ENCODE measurements at regions not wholly inside any gene's neighbourhood (a gene's known extent, or its start where the extent isn't known, plus 50 kb on each side); places are given as distances from the start of the nearest gene placed in this dataset.
A peak's percentile ranks its signal among the peaks of the same experiment; 100 is the strongest.

DNA sequence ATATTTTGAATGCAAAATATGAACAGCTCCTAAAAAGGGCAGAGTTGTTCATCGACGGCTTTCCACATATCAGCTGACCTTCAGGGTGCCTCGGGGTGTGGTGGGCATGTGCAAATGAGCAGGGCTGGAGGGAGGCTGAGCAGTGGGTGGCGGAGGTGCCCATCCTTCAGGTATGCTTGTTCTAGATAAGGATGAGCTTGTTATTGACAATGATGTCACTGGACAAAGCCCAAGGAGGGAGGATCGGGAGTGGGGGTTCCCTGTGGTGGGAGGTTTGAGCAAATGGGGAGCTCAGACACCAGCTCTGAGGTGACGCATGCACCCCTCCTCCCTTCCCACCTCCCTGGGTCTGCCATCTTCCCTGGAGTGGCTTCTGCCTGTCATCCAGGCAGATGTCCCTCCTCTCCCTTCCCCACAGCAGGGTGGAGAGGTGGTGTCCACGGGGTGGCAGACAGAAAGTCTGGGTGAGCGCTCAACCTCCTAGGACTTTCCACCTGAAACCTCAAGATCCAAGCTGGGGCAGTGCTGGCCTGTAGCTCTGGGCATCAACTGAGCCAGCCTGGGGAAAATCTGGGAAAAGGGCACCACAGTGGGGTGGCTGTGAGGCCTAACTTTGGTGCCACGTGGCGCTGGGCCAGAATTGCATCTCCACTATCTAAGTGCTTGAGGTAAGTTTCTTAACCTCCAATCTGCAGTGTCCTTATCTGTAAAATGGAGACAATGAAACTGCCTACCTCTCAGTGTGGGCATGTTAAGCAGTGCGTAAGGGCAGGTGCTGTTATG is 106.3 kb upstream of the THY1 start:
- intact Hi-C loops (cut with micrococcal nuclease): no loop called here
- Mint-ChIP-seq H3K4me1 (peaks cover 16% of the 10 kb centered on the region), H3K9me3 (no peaks in the 10 kb centered on the region), H3K4me3 (no peak overlapping the region), H3K36me3 (ENCODE audit: low read depth) (no peaks in the 10 kb centered on the region), H3K27ac (no peak overlapping the region), H3K27me3 (peaks cover 9% of the 10 kb centered on the region)
- POLR2A ChIA-PET: no interaction called here
- no peak for ATAC-seq (ENCODE audit: low read depth)
- CTCF ChIA-PET: interaction anchor here (0.9 kb wide), 1 partner anchor 19 kb away, joined by 3 read pairs; no protein-coding TSS in a partner anchor
- no peak for DNase-seq
- TF ChIP-seq, protein P1, sequence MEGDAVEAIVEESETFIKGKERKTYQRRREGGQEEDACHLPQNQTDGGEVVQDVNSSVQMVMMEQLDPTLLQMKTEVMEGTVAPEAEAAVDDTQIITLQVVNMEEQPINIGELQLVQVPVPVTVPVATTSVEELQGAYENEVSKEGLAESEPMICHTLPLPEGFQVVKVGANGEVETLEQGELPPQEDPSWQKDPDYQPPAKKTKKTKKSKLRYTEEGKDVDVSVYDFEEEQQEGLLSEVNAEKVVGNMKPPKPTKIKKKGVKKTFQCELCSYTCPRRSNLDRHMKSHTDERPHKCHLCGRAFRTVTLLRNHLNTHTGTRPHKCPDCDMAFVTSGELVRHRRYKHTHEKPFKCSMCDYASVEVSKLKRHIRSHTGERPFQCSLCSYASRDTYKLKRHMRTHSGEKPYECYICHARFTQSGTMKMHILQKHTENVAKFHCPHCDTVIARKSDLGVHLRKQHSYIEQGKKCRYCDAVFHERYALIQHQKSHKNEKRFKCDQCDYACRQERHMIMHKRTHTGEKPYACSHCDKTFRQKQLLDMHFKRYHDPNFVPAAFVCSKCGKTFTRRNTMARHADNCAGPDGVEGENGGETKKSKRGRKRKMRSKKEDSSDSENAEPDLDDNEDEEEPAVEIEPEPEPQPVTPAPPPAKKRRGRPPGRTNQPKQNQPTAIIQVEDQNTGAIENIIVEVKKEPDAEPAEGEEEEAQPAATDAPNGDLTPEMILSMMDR (IDR thresholded peaks at IDR 0.05): no peak

DNA sequence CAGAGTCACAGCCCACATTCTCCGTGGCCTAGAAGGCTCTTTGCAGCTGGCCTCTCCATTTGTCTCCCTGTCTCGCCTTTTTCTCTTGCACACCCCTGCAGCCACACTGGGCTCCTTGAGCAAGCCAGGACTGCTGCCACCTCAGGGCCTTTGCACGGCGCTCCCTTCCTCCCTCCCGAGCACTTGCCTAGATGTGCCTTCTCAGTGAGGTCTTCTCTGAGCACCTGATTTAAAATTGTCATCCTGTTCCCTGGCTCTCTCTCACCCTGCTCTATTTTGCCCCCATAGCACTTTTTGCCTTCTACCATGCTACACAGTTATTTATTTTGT is 102.9 kb upstream of the THY1 start:
- Mint-ChIP-seq H3K9me3 (no peaks in the 10 kb centered on the region), H3K4me3 (no peak overlapping the region), H3K36me3 (ENCODE audit: low read depth) (no peaks in the 10 kb centered on the region), H3K27ac (no peak overlapping the region), H3K4me1 (peaks cover 20% of the 10 kb centered on the region), H3K27me3 (peaks cover 2% of the 10 kb centered on the region)
- no peak for ATAC-seq (ENCODE audit: low read depth)
- ChIA-PET POLR2A (no interaction called here), CTCF (no interaction called here)
- intact Hi-C loops (cut with micrococcal nuclease): loop anchor here (1.0 kb wide), 1 partner anchor 16 kb away; no protein-coding TSS in a partner anchor
- TF ChIP-seq, protein P1 (IDR thresholded peaks at IDR 0.05): no peak
- DNase-seq: no peak

DNA sequence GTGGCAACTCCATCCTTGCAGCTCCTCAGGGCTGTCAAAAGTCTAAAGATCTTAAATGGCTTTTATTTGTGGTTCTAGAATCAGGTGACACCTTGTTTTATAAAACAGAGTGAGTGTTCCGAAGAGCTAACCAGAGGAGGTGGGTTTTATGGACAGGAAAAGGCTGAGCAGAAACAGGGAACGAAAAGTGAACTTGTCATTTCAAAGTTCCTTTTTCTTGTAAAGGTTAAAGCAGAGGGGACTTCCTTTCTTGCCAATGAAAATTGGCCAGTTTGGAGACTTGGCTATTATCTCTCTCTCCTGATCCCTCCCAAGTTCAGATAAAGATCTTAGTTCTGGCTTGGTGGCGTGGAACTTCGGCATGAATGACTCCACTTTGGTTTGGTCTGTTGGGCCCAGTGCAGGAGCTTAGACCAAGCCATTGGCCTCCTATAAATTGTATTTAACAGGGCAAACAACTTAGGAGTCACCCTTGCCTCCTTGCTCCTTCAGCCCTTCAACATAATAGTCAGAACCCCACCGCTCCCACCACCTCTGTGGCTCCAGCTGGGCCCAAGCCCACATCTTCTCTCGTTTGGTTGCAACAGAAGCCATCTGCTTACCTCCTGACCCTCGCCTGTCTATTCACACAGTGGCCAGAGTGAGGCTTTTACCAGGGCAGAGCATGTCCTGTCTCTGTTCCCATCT is 102.4 kb upstream of the THY1 start:
- no peaks in the 10 kb centered on the region for H3K9me3 Mint-ChIP-seq
- no peaks in the 10 kb centered on the region for H3K36me3 Mint-ChIP-seq (ENCODE audit: low read depth)
- intact Hi-C loops (cut with micrococcal nuclease): loop anchor here (1.0 kb wide), 1 partner anchor 15 kb away; no protein-coding TSS in a partner anchor
- no peak for DNase-seq
- POLR2A ChIA-PET: interaction anchor here (1.1 to 2.2 kb wide), 2 partner anchors 13 to 16 kb away, joined by 4 to 16 read pairs; no protein-coding TSS in a partner anchor
- CTCF ChIA-PET: no interaction called here
- peak overlapping the region; percentile 79 for H3K27ac Mint-ChIP-seq
- peaks cover 20% of the 10 kb centered on the region for H3K4me1 Mint-ChIP-seq
- peak overlapping the region; percentile 39 for H3K4me3 Mint-ChIP-seq
- TF ChIP-seq, protein P1 (IDR thresholded peaks at IDR 0.05): no peak
- ATAC-seq (ENCODE audit: low read depth): peak; percentile 34
- H3K27me3 Mint-ChIP-seq: no peaks in the 10 kb centered on the region

DNA sequence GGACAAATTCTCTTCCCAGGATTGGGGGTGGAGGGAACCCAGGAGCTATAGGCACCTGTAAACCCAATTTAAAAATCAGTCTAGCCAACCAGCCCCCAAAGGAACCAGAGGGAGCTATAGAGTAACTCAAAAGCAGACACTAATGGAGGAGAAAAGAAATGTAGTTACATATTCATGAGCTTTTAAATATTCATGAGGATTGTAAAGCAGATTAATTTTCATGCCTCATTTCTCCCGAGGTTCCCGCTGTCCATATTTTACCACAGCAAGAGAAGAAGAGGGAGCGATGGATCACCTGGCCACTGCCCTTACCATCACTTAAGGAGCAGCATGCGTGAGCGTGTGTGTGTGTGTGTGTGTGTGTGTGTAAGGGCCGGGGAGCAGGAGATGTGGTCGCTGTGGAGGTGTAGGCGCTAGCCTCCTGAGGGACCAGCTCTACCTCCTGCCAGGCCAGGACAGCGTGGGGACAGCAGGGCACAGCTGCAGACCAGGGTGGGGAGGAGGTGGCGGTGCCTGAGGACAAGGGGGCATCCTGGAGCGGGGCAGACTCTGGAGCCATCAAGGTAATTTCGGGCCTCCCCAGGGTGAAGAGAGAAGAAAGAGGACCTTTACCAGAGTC is 100.7 kb upstream of the THY1 start:
- Mint-ChIP-seq H3K27ac (no peak overlapping the region), H3K27me3 (no peaks in the 10 kb centered on the region), H3K36me3 (ENCODE audit: low read depth) (no peaks in the 10 kb centered on the region), H3K4me1 (peaks cover 20% of the 10 kb centered on the region), H3K4me3 (no peak overlapping the region), H3K9me3 (no peaks in the 10 kb centered on the region)
- intact Hi-C loops (cut with micrococcal nuclease): no loop called here
- POLR2A ChIA-PET: interaction anchor here (1.0 to 2.2 kb wide), 2 partner anchors 11 to 14 kb away, joined by 4 to 16 read pairs; no protein-coding TSS in a partner anchor
- TF ChIP-seq, protein P1 (IDR thresholded peaks at IDR 0.05): no peak
- ATAC-seq (ENCODE audit: low read depth) (no peak), DNase-seq (no peak)
- CTCF ChIA-PET: no interaction called here

DNA sequence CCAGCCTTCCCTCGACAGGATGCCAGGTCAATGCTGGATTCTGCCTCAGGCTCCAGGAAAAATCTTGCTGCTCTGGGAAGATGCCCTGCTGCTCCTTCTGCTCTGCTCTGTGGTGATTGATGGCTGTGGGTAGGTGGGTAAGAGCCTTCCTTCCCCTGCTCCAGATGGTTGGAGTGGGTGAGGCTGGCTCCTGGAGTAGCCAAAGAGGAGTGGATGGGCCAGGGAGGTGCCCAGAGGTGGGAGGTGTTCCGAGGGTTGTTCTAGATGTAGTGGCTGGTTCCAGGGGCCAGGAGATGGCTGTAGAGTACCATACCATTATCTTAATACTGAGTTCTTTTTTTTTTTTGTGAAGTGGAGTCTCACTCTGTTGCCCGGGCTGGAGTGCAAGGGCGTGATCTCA is 99.6 kb upstream of the THY1 start:
- no peak for DNase-seq
- H3K36me3 Mint-ChIP-seq (ENCODE audit: low read depth): no peaks in the 10 kb centered on the region
- peaks cover 5% of the 10 kb centered on the region for H3K27me3 Mint-ChIP-seq
- no peaks in the 10 kb centered on the region for H3K9me3 Mint-ChIP-seq
- TF ChIP-seq, protein P1 (IDR thresholded peaks at IDR 0.05): no peak
- intact Hi-C loops (cut with micrococcal nuclease): no loop called here
- no peak overlapping the region for H3K27ac Mint-ChIP-seq
- ChIA-PET POLR2A (no interaction called here), CTCF (no interaction called here)
- ATAC-seq (ENCODE audit: low read depth): no peak
- H3K4me3 Mint-ChIP-seq: no peak overlapping the region
- H3K4me1 Mint-ChIP-seq: peaks cover 20% of the 10 kb centered on the region
